ENCODE measurements at regions not wholly inside any gene's neighbourhood (a gene's known extent, or its start where the extent isn't known, plus 50 kb on each side); places are given as distances from the start of the nearest gene placed in this dataset.

DNA sequence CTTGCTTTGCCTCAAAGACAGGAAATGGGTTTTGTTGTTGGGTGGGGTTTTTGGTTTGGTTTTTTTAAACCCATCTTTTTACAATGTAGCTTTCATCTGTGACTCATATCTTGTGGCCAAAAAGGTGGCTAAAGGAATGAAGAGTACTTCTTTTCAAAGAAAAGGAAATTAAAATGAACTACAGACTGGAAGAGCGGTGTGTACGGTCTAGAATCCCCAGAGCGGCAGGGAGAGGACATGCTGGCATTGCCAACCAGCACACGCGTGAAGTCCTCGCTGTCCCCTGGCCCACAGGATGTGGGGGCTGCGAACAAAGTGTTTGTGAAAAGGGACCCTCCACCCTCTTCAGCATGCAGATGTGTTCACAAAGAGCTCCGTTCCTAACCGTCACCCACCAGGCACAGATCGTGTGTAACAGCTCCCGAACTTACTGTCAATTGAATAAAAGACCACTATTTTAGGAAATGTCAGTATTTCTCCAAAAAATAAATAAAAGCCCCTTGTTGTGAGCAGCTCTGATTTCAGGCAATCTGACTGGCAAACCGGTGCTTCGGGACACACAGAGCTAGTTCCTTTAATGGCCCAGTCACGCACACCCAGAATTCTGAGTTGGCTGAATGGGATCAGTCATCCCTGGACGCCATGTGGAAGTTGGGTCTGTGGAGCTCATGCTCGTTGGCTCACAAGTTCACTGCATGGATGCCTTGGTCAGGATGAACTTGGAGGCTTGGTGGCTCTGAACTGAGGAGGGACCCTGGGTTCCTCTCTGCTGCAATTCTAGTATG lies 602.9 kb downstream of the NPHP4 start:
- TF ChIP-seq CTCF (IDR thresholded peaks at IDR 0.05): no peak
- TF ChIP-seq POLR2AphosphoS5 (IDR thresholded peaks at IDR 0.05): no peak
- no peak for TF ChIP-seq POLR2A (IDR thresholded peaks at IDR 0.05)
